HEK293T (cell line): ENCODE measurements at regions not wholly inside any gene's neighbourhood (a gene's known extent, or its start where the extent isn't known, plus 50 kb on each side); places are given as distances from the start of the nearest gene placed in this dataset.
"Not testable (repeated sequence)": the region's sequence is repeated elsewhere in the genome, so short reads cannot be mapped to it uniquely, and the experiment has no call there.

ENCODE experiments used
- CTCF ChIA-PET: fragments of 350-600 bp; formaldehyde crosslinking; extraction: SDS; loops from one replicate; lab custom pipeline; 2021; ENCODE audit warnings: antibody characterized with exemption, inconsistent platforms; lab: Yijun Ruan, JAX
- POLR2A ChIA-PET: fragments of 350-600 bp; formaldehyde crosslinking; extraction: SDS; loops from one replicate; lab custom pipeline; 2020; ENCODE audit warnings: antibody characterized with exemption, inconsistent platforms; lab: Yijun Ruan, JAX
- DNase-seq: peaks from one replicate; pipeline ENCODE4 v3.0.0; 2012; ENCODE audit warnings: mixed read lengths; ENCODE audit errors: extremely low spot score
- ARNT ChIP-seq: fragments of 450-650 bp; IDR thresholded peaks from 2 replicates; pipeline ENCODE4 v1.6.1; 2017; ENCODE audit warnings: mild to moderate bottlenecking
- CTBP1 ChIP-seq: fragments of 450-650 bp; IDR thresholded peaks from 2 replicates; pipeline ENCODE4 v1.6.1; 2016; ENCODE audit warnings: borderline replicate concordance
- ELF4 ChIP-seq: fragments of 450-650 bp; IDR thresholded peaks from 2 replicates; pipeline ENCODE4 v1.6.1; 2017; ENCODE audit warnings: antibody characterized with exemption
- FOXA1 ChIP-seq: fragments of 450-650 bp; IDR thresholded peaks from 2 replicates; pipeline ENCODE4 v1.6.1; 2016; ENCODE audit warnings: mild to moderate bottlenecking
- FOXK2 ChIP-seq: fragments of 450-650 bp; IDR thresholded peaks from 2 replicates; pipeline ENCODE4 v1.6.1; 2016; ENCODE audit warnings: mild to moderate bottlenecking
- FOXM1 ChIP-seq: fragments of 450-650 bp; IDR thresholded peaks from 2 replicates; pipeline ENCODE4 v1.6.1; 2017; ENCODE audit warnings: mild to moderate bottlenecking, borderline replicate concordance
- HDGF ChIP-seq: fragments of 450-650 bp; IDR thresholded peaks from 2 replicates; pipeline ENCODE4 v1.6.1; 2017; ENCODE audit warnings: antibody characterized with exemption, borderline replicate concordance
- LEF1 ChIP-seq: fragments of 450-650 bp; IDR thresholded peaks from 2 replicates; pipeline ENCODE4 v1.6.1; 2017; ENCODE audit warnings: mild to moderate bottlenecking, borderline replicate concordance
- NFRKB ChIP-seq: fragments of 450-650 bp; IDR thresholded peaks from 2 replicates; pipeline ENCODE4 v1.6.1; 2016; ENCODE audit warnings: mild to moderate bottlenecking, moderate library complexity
- PKNOX1 ChIP-seq: fragments of 450-650 bp; IDR thresholded peaks from 2 replicates; pipeline ENCODE4 v1.6.1; 2016
- SP1 ChIP-seq: fragments of 450-650 bp; IDR thresholded peaks from 2 replicates; pipeline ENCODE4 v1.6.1; 2017
- SUZ12 ChIP-seq: fragments of 450-650 bp; IDR thresholded peaks from 2 replicates; pipeline ENCODE4 v1.6.1; 2016; ENCODE audit warnings: mild to moderate bottlenecking
- TARDBP ChIP-seq: fragments of 450-650 bp; IDR thresholded peaks from 2 replicates; pipeline ENCODE4 v1.6.1; 2016
- ZNF384 ChIP-seq: fragments of 450-650 bp; IDR thresholded peaks from 2 replicates; pipeline ENCODE4 v1.6.1; 2016

DNA sequence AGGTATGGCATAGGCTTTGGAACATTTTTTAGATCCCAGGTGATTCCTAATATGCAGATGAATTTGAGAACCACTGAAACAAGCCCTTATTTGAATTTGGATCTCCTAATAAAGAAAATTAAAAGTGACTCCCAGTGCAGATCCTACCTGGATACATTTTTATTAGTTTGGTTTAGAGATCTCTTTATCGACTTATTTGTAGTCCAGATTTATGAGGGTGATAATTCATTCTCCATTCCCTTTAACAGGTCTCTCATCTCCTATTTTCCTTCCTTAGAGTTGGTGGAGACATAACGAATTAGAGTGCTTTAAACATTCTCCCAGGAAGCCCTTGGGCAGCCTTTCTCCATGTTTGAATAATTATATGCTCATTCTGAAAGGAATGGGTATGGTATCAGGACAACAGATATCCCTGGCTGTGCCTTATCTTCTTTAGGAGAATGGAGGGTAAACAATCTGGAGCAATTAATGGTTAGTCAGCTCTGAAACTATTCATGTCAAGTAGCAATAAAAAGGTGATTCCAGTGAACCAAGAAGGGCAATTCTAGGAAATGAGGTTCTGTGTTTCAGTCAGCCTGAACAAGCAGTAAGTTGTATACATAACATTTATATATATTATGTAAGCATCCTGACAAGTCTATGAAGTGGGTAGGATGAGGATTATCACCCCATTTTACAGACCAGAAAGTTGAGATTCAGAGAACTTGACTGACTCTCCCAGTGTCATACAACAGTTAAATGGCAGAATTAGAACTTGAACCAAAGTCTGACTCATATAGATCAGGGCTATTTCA, 53.9 kb upstream of the RCE1 start:
- POLR2A ChIA-PET, result no interaction called here
- peak; percentile 27 for DNase-seq
- TF ChIP-seq ARNT, result peak; percentile 96
- TF ChIP-seq FOXA1, result no peak
- CTCF ChIA-PET, result interaction anchor here (0.6 kb wide), 1 partner anchor 141 kb away, joined by 3 read pairs; no protein-coding TSS in a partner anchor

DNA sequence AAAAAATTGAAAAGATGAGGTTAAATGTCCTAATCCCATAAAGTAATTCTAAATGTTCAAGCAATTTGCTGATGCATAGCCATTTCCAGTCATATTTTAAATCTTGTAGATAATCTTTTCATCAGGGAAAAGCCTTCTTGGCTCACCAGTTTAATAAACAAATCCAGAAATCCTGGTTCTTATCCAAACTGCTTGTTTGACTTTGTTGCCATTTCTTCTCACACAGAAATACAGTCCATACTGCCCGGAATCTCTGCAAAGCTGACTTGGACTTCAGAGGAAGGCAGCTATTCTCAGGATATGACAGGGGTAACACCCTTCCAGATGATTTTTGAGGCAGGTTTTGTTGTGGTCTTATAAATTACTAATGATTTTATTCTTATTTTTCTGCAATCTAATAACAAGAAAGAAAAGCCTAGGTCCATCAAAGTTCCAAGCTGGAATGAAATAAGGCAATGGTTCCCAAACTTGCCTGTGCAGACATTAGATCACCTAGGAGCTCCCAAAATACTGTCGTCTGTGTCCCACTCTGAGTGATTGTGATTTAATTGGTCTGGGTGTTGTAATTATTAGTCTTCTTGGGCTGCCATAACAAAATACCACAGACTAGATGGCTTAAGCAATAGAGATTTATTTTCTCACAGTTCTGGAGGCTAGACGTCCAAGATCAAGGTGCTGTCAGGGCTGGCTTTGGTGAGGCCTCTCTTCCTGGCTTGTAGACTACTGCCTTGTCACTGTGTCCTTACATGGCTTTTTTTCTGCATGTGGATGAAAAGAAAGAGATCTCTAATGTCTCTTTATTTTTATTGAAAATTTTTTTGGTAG, 55.1 kb upstream of the RCE1 start:
- no peak for TF ChIP-seq TARDBP
- TF ChIP-seq ZNF384, result no peak
- TF ChIP-seq SP1, result no peak
- no peak for TF ChIP-seq SUZ12
- POLR2A ChIA-PET, result no interaction called here
- CTCF ChIA-PET, result no interaction called here
- no peak for DNase-seq

DNA sequence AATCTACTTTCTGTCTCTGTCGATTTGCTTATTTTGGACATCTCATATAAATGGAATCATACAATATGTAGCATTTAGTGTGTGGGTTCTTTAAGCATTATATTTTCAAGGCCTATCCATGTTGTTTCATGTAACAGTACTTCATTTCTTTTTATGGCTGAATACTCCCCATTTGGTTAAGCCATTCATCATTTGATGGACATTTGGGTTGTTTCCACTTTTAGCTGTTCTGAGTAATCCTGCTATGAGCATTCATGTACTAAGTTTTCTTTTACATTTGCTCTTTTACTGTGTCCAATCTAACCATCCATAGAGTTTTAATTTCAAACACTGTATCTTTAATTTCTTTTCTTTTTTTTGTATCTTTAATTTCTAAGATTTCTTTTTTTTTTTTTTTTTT, 55.6 kb upstream of the SPTBN2 start:
- CTCF ChIA-PET, result no interaction called here
- POLR2A ChIA-PET, result no interaction called here
- TF ChIP-seq HDGF (no peak), CTBP1 (no peak), SUZ12 (no peak), ZNF384 (no peak), ELF4 (no peak), SP1 (no peak), LEF1 (no peak), FOXM1 (no peak), NFRKB (no peak), PKNOX1 (no peak), ARNT (no peak), FOXA1 (no peak), FOXK2 (no peak), TARDBP (no peak)

DNA sequence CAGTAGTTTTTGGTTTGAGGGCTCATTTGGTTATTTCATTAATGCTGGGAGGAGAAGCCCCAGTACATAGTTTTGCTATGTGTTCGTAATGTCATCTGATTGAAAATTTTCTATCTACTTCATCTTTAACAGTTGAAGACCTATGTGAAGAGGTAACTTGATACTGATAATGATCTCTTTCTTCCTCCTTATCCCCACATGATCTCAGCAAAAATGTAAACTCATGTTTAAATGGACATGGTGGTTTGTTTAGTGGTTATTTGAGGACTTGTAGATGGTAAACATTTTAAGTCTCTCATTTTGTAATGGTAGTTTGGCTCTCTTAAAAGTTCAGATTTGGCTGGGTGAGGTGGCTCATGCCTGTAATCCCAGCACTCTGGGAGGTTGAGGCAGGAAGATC, 53.7 kb upstream of the SPTBN2 start:
- POLR2A ChIA-PET, result no interaction called here
- CTCF ChIA-PET, result no interaction called here
- DNase-seq, result no peak
- TF ChIP-seq SP1 (no peak), PKNOX1 (no peak), SUZ12 (no peak)

More for the DNA sequence above, 55.6 kb upstream of the SPTBN2 start:
- no peak for DNase-seq

DNA sequence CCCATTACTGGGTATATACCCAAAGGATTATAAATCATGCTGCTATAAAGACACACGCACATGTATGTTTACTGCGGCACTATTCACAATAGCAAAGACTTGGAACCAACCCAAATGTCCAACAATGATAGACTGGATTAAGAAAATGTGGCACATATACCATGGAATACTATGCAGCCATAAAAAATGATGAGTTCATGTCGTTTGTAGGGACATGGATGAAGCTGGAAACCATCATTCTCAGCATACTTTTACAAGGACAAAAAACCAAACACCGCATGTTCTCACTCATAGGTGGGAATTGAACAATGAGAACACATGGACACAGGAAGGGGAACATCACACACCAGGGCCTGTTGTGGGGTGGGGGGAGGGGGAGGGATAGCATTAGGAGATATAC, 50.6 kb upstream of the SPTBN2 start:
- CTCF ChIA-PET, DNase-seq, POLR2A ChIA-PET: not testable (repeated sequence)
